Fibroblast of lung (primary cell): ENCODE measurements at regions not wholly inside any gene's neighbourhood (a gene's known extent, or its start where the extent isn't known, plus 50 kb on each side); places are given as distances from the start of the nearest gene placed in this dataset.
A peak's percentile ranks its signal among the peaks of the same experiment; 100 is the strongest.
"Not testable (repeated sequence)": the region's sequence is repeated elsewhere in the genome, so short reads cannot be mapped to it uniquely, and the experiment has no call there.

Experiments
- DNase-seq, 2 donors: peaks; one replicate each; pipeline versions ENCODE4 v3.0.0 to v3.0.0-alpha.2; 2010; ENCODE audit warnings: low read depth in 2 of 2
- H2AFZ ChIP-seq: 2 replicates; pipeline ENCODE4 v1.5.1; 2012; ENCODE audit warnings: low read length, control low read depth, inconsistent platforms
- H3K27ac ChIP-seq: 2 replicates; pipeline ENCODE4 v1.5.1; 2011; ENCODE audit warnings: low read length, control low read depth; ENCODE audit not compliant: insufficient read depth
- H3K27me3 ChIP-seq: 2 replicates; pipeline ENCODE4 v1.5.1; 2011; ENCODE audit warnings: mild to moderate bottlenecking, low read length; ENCODE audit not compliant: control insufficient read depth, insufficient read depth
- H3K36me3 ChIP-seq: 2 replicates; pipeline ENCODE4 v1.5.1; 2011; ENCODE audit warnings: low read length; ENCODE audit not compliant: control insufficient read depth, insufficient read depth
- H3K4me1 ChIP-seq: 2 replicates; pipeline ENCODE4 v1.5.1; 2011; ENCODE audit warnings: low read length; ENCODE audit not compliant: control insufficient read depth, insufficient read depth; ENCODE audit errors: extremely low read depth
- H3K4me2 ChIP-seq: 2 replicates; pipeline ENCODE4 v1.5.1; 2011; ENCODE audit warnings: low read length, control low read depth; ENCODE audit not compliant: insufficient read depth; ENCODE audit errors: extremely low read depth
- H3K4me3 ChIP-seq, 4 experiments: fragments of 200-600 bp in 1 of 4; sonication (generic) in 1 of 4; replicated peaks in 1 of 4; 2 replicates each; pipeline ENCODE4 v1.5.1; 2011 to 2016; ENCODE audit warnings: low read length in 4 of 4, low read depth in 3 of 4, mild to moderate bottlenecking in 3 of 4, control low read depth in 2 of 4, inconsistent platforms in 1 of 4, mixed read lengths in 1 of 4; ENCODE audit not compliant: insufficient read depth in 1 of 4; ENCODE audit errors: control extremely low read depth in 1 of 4
- H3K79me2 ChIP-seq: 2 replicates; pipeline ENCODE4 v1.5.1; 2012; ENCODE audit warnings: mild to moderate bottlenecking, low read length, inconsistent platforms; ENCODE audit not compliant: control insufficient read depth, insufficient read depth
- H3K9ac ChIP-seq: 2 replicates; pipeline ENCODE4 v1.5.1; 2011; ENCODE audit warnings: mild to moderate bottlenecking, low read length, control low read depth; ENCODE audit not compliant: insufficient read depth
- H3K9me3 ChIP-seq: 2 replicates; pipeline ENCODE4 v1.5.1; 2012; ENCODE audit warnings: low read depth, low read length; ENCODE audit not compliant: control insufficient read depth, insufficient read depth
- H4K20me1 ChIP-seq: 2 replicates; pipeline ENCODE4 v1.5.1; 2011; ENCODE audit warnings: low read length; ENCODE audit not compliant: control insufficient read depth, insufficient read depth; ENCODE audit errors: extremely low read depth
- CTCF ChIP-seq, 2 donors: IDR thresholded peaks in 1 of 2; conservative IDR thresholded peaks in 1 of 2; 1 replicate in 1 of 2; 2 replicates in 1 of 2; pipeline ENCODE4 v1.5.1; 2011 to 2012; ENCODE audit warnings: low read length in 2 of 2, control low read depth in 1 of 2, inconsistent platforms in 1 of 2, low read depth in 1 of 2, mild to moderate bottlenecking in 1 of 2
- EZH2 ChIP-seq: IDR thresholded peaks from 2 replicates; pipeline ENCODE4 v1.5.1; 2012; ENCODE audit warnings: low read length, control low read depth, mild to moderate bottlenecking; ENCODE audit errors: missing control alignments

GRCh38 chr6:168238159-168238909, 81.2 kb downstream of the DACT2 start:
- H3K79me2 ChIP-seq = no peaks in the 10 kb centered on the region
- H4K20me1 ChIP-seq = no peaks in the 10 kb centered on the region
- TF ChIP-seq CTCF (conservative IDR thresholded peaks at IDR 0.05 in 1 of 2, IDR thresholded peaks at IDR 0.05 in 1 of 2; ENCODE audit: low read depth in 1 of 2, low read length in 2 of 2) (no peak), EZH2 (no peak)
- no peak overlapping the region for H3K27ac ChIP-seq
- no peaks in the 10 kb centered on the region for H3K9me3 ChIP-seq
- H3K4me2 ChIP-seq = no peak overlapping the region
- H3K9ac ChIP-seq = no peak overlapping the region
- no peak overlapping the region for H3K4me3 ChIP-seq
- no peaks in the 10 kb centered on the region for H3K27me3 ChIP-seq
- no peak overlapping the region for H2AFZ ChIP-seq
- H3K36me3 ChIP-seq = no peaks in the 10 kb centered on the region
- DNase-seq = peak in 1 of 2 donors; percentile 7
- H3K4me1 ChIP-seq = no peaks in the 10 kb centered on the region

GRCh38 chr6:168233875-168234213, 85.7 kb downstream of the DACT2 start:
- not testable (repeated sequence) for H4K20me1 ChIP-seq, H3K9me3 ChIP-seq, H3K36me3 ChIP-seq, H3K27ac ChIP-seq, H3K27me3 ChIP-seq, H3K4me1 ChIP-seq, H3K4me2 ChIP-seq, DNase-seq, H3K79me2 ChIP-seq, H3K9ac ChIP-seq, H2AFZ ChIP-seq, H3K4me3 ChIP-seq

- Histone ChIP-seq H3K79me2 (no peaks in the 10 kb centered on the region), H3K4me1 (no peaks in the 10 kb centered on the region), H3K4me3 (no peak overlapping the region), H3K36me3 (no peaks in the 10 kb centered on the region), H3K27me3 (no peaks in the 10 kb centered on the region), H3K27ac (no peak overlapping the region), H3K9me3 (no peaks in the 10 kb centered on the region), H4K20me1 (no peaks in the 10 kb centered on the region), H3K4me2 (no peak overlapping the region), H2AFZ (no peak overlapping the region), H3K9ac (no peak overlapping the region)
- DNase-seq = no peak
- TF ChIP-seq EZH2 (no peak), CTCF (conservative IDR thresholded peaks at IDR 0.05 in 1 of 2, IDR thresholded peaks at IDR 0.05 in 1 of 2; ENCODE audit: low read depth in 1 of 2, low read length in 2 of 2) (no peak)
Observed at GRCh38 chr6:168232989-168233874, 86.3 kb downstream of the DACT2 start.
